DMS 273 (cell line): ENCODE measurements at regions not wholly inside any gene's neighbourhood (a gene's known extent, or its start where the extent isn't known, plus 50 kb on each side); places are given as distances from the start of the nearest gene placed in this dataset.
A peak's percentile ranks its signal among the peaks of the same experiment; 100 is the strongest.

Experiments used
- DNase-seq: peaks from one replicate; lab custom pipeline; 2025; ENCODE audit not compliant: unreplicated experiment; lab: John Stamatoyannopoulos, UW

GRCh38 chr14:49396801-49397200 is 189.4 kb downstream of the RPS29 start:
- no peak for DNase-seq

- DNase-seq, result no peak
Measured at GRCh38 chr14:49381778-49382177, 204.4 kb downstream of the RPS29 start.

GRCh38 chr14:49367696-49368095 is 218.5 kb downstream of the RPS29 start:
- DNase-seq, result no peak

GRCh38 chr14:49366416-49366815 is 219.8 kb downstream of the RPS29 start:
- DNase-seq, result no peak

GRCh38 chr14:49364752-49365117 is 221.4 kb downstream of the RPS29 start:
- DNase-seq, result no peak

- DNase-seq, result no peak
Measured at GRCh38 chr14:49363821-49364751, 222.1 kb downstream of the RPS29 start.

- DNase-seq, result no peak
Measured at GRCh38 chr14:49362916-49363315, 223.3 kb downstream of the RPS29 start.

- no peak for DNase-seq
Measured at GRCh38 chr14:49339130-49339529, 247.1 kb downstream of the RPS29 start.

- no peak for DNase-seq
Measured at GRCh38 chr14:49319810-49320209, 266.4 kb downstream of the RPS29 start.

- no peak for DNase-seq
Measured at GRCh38 chr14:49315570-49315969, 270.6 kb downstream of the RPS29 start.

GRCh38 chr14:49314737-49315136 is 271.4 kb downstream of the RPS29 start:
- no peak for DNase-seq

GRCh38 chr14:49313108-49313507 is 273.1 kb downstream of the RPS29 start:
- no peak for DNase-seq

- DNase-seq, result no peak
Measured at GRCh38 chr14:49310298-49310697, 275.9 kb downstream of the RPS29 start.

- peak; percentile 66 for DNase-seq
Measured at GRCh38 chr14:49306152-49306751, 279.9 kb downstream of the RPS29 start.

GRCh38 chr14:49303946-49304516 is 282.1 kb downstream of the RPS29 start:
- DNase-seq, result peak; percentile 43

GRCh38 chr14:49297102-49297501 is 289.1 kb downstream of the RPS29 start:
- DNase-seq, result no peak

- peak; percentile 28 for DNase-seq
Measured at GRCh38 chr14:49294621-49295148, 291.5 kb downstream of the RPS29 start.

GRCh38 chr14:49287004-49287403 is 299.2 kb downstream of the RPS29 start:
- DNase-seq, result no peak

- no peak for DNase-seq
Measured at GRCh38 chr14:49286257-49286983, 299.8 kb downstream of the RPS29 start.

GRCh38 chr14:49280566-49280965 is 305.6 kb downstream of the RPS29 start:
- DNase-seq, result no peak

GRCh38 chr14:49250517-49250916 is 335.7 kb downstream of the RPS29 start:
- DNase-seq, result no peak
